SK-N-SH treated with all-trans-retinoic acid at 6 μM for 48 hours (cell line): ENCODE measurements at regions not wholly inside any gene's neighbourhood (a gene's known extent, or its start where the extent isn't known, plus 50 kb on each side); places are given as distances from the start of the nearest gene placed in this dataset.

ENCODE experiments used
- ATAC-seq: fragments of 200-7000 bp; cut with Tn5 transposase; 3 replicates; pipeline ENCODE4 v1.9.1; 2020; ENCODE audit warnings: mild to moderate bottlenecking, moderate library complexity
- ARNTL ChIP-seq: fragments of 450-650 bp; formaldehyde crosslinking; IDR thresholded peaks from 2 replicates; pipeline ENCODE4 v1.5.0; 2020; ENCODE audit warnings: low read depth, mild to moderate bottlenecking, moderate library complexity, borderline replicate concordance
- BACH2 ChIP-seq: fragments of 250-450 bp; sonication (Bioruptor Pico); IDR thresholded peaks from 2 replicates; pipeline ENCODE4 v1.9.0; 2021; ENCODE audit warnings: mild to moderate bottlenecking, borderline replicate concordance
- CREB5 ChIP-seq: fragments of 250-450 bp; sonication (Bioruptor Pico); IDR thresholded peaks from 2 replicates; pipeline ENCODE4 v1.5.1; 2020; ENCODE audit warnings: low read depth, mild to moderate bottlenecking, moderate library complexity
- CSDC2 ChIP-seq: fragments of 250-450 bp; sonication (Bioruptor Pico); IDR thresholded peaks from 2 replicates; pipeline ENCODE4 v1.5.0; 2020; ENCODE audit warnings: mild to moderate bottlenecking, moderate library complexity
- CSRNP3 ChIP-seq: fragments of 250-450 bp; sonication (Bioruptor Pico); IDR thresholded peaks from 2 replicates; pipeline ENCODE4 v1.5.1; 2021; ENCODE audit warnings: mild to moderate bottlenecking, moderate library complexity
- ESRRG ChIP-seq: fragments of 250-450 bp; sonication (Bioruptor Pico); IDR thresholded peaks from 2 replicates; pipeline ENCODE4 v1.6.1; 2021; ENCODE audit warnings: mild to moderate bottlenecking
- GLIS3 ChIP-seq: fragments of 250-450 bp; sonication (Bioruptor Pico); IDR thresholded peaks from 2 replicates; pipeline ENCODE4 v1.5.0; 2020; ENCODE audit warnings: mild to moderate bottlenecking, moderate library complexity
- ISL1 ChIP-seq: fragments of 250-450 bp; sonication (Bioruptor Pico); IDR thresholded peaks from 2 replicates; pipeline ENCODE4 v2.1.2; 2022; ENCODE audit warnings: mild to moderate bottlenecking, moderate library complexity
- OSR1 ChIP-seq: fragments of 250-450 bp; sonication (Bioruptor Pico); IDR thresholded peaks from 2 replicates; pipeline ENCODE4 v1.8.0; 2022; ENCODE audit warnings: moderate library complexity, mild to moderate bottlenecking, inconsistent platforms
- PATZ1 ChIP-seq: fragments of 250-450 bp; sonication (Bioruptor Pico); IDR thresholded peaks from 2 replicates; pipeline ENCODE4 v1.8.0; 2020; ENCODE audit warnings: mild to moderate bottlenecking, moderate library complexity, borderline replicate concordance
- PPARA ChIP-seq: fragments of 250-450 bp; sonication (Bioruptor Pico); IDR thresholded peaks from 2 replicates; pipeline ENCODE4 v1.5.0; 2020; ENCODE audit warnings: mild to moderate bottlenecking, borderline replicate concordance
- RARB ChIP-seq: fragments of 250-450 bp; sonication (Bioruptor Pico); IDR thresholded peaks from 2 replicates; pipeline ENCODE4 v1.8.0; 2021; ENCODE audit warnings: mild to moderate bottlenecking, moderate library complexity
- SNAI2 ChIP-seq: fragments of 250-450 bp; sonication (Bioruptor Pico); IDR thresholded peaks from 2 replicates; pipeline ENCODE4 v1.5.0; 2020; ENCODE audit warnings: mild to moderate bottlenecking, moderate library complexity
- TCF4 ChIP-seq: fragments of 250-450 bp; sonication (Bioruptor Pico); IDR thresholded peaks from 2 replicates; pipeline ENCODE4 v1.8.0; 2021; ENCODE audit warnings: mild to moderate bottlenecking, moderate library complexity, borderline replicate concordance
- TOX ChIP-seq: fragments of 250-450 bp; sonication (Bioruptor Pico); IDR thresholded peaks from 2 replicates; pipeline ENCODE4 v1.8.0; 2021; ENCODE audit warnings: mild to moderate bottlenecking, moderate library complexity, borderline replicate concordance
- TSHZ2 ChIP-seq: fragments of 250-450 bp; sonication (Bioruptor Pico); IDR thresholded peaks from 2 replicates; pipeline ENCODE4 v1.5.0; 2020; ENCODE audit warnings: mild to moderate bottlenecking, moderate library complexity
- ZC3H10 ChIP-seq: fragments of 250-450 bp; sonication (Bioruptor Pico); IDR thresholded peaks from 2 replicates; pipeline ENCODE4 v1.5.1; 2021; ENCODE audit warnings: mild to moderate bottlenecking, moderate library complexity
- ZFP3 ChIP-seq: fragments of 250-450 bp; sonication (Bioruptor Pico); IDR thresholded peaks from 2 replicates; pipeline ENCODE4 v1.5.0; 2020; ENCODE audit warnings: mild to moderate bottlenecking, moderate library complexity
- ZFP30 ChIP-seq: fragments of 450-650 bp; formaldehyde crosslinking; IDR thresholded peaks from 2 replicates; pipeline ENCODE4 v1.5.0; 2022; ENCODE audit warnings: mild to moderate bottlenecking, moderate library complexity
- ZNF565 ChIP-seq: fragments of 450-650 bp; formaldehyde crosslinking; conservative IDR thresholded peaks from 2 replicates; pipeline ENCODE4 v1.5.0; 2020; ENCODE audit warnings: low read depth, mild to moderate bottlenecking, moderate library complexity
- ZNF70 ChIP-seq: fragments of 450-650 bp; formaldehyde crosslinking; IDR thresholded peaks from 2 replicates; pipeline ENCODE4 v1.5.0; 2020; ENCODE audit warnings: mild to moderate bottlenecking, moderate library complexity
- ZNF8 ChIP-seq: fragments of 450-650 bp; formaldehyde crosslinking; IDR thresholded peaks from 2 replicates; pipeline ENCODE4 v1.5.0; 2020; ENCODE audit warnings: mild to moderate bottlenecking, moderate library complexity

- TF ChIP-seq CSRNP3 (CRISPR knock-in tag) = no peak
- TF ChIP-seq CSDC2 = no peak
- no peak for TF ChIP-seq SNAI2 (CRISPR knock-in tag)
- no peak; the same call in 1 of the 2 replicates for TF ChIP-seq RARB (CRISPR knock-in tag)
- 0 out of 2 replicates have a peak, but pooled peaks have one; percentile 25 for TF ChIP-seq GLIS3 (CRISPR knock-in tag)
- TF ChIP-seq, all 23 proteins: peak for 6
Observed at GRCh38 chr16:64440421-64440831, 681.4 kb downstream of the CDH11 start (continued).

GRCh38 chr16:64440005-64440404 is 681.9 kb downstream of the CDH11 start:
- no peak; the same call in 1 of the 3 replicates for ATAC-seq
- TF ChIP-seq RARB (CRISPR knock-in tag) (no peak), ZNF8 (CRISPR knock-in tag) (no peak), OSR1 (CRISPR knock-in tag) (no peak), TCF4 (no peak), ZNF70 (CRISPR knock-in tag) (no peak), PATZ1 (CRISPR knock-in tag) (no peak), PPARA (CRISPR knock-in tag) (no peak), CSRNP3 (CRISPR knock-in tag) (no peak), ESRRG (no peak), TSHZ2 (CRISPR knock-in tag) (no peak), GLIS3 (CRISPR knock-in tag) (no peak), ZFP3 (CRISPR knock-in tag) (no peak), TOX (CRISPR knock-in tag) (no peak), SNAI2 (CRISPR knock-in tag) (no peak), BACH2 (no peak), ISL1 (no peak), ZC3H10 (CRISPR knock-in tag) (no peak), ZNF565 (CRISPR knock-in tag) (no peak)

- no peak for ATAC-seq
- no peak for TF ChIP-seq RARB (CRISPR knock-in tag)
- TF ChIP-seq CREB5 (CRISPR knock-in tag) = no peak
- peak; percentile 76 for TF ChIP-seq TCF4
- TF ChIP-seq ZNF565 (CRISPR knock-in tag) = no peak
- TF ChIP-seq ZNF8 (CRISPR knock-in tag) = no peak
- TF ChIP-seq OSR1 (CRISPR knock-in tag) = no peak
- TF ChIP-seq TSHZ2 (CRISPR knock-in tag) = peak; percentile 73; the same call in 1 of the 2 replicates
- TF ChIP-seq PPARA (CRISPR knock-in tag) = no peak
- TF ChIP-seq ISL1 = peak; percentile 59
- TF ChIP-seq ZC3H10 (CRISPR knock-in tag) = no peak
- no peak for TF ChIP-seq CSRNP3 (CRISPR knock-in tag)
- no peak for TF ChIP-seq ZFP30 (CRISPR knock-in tag)
- TF ChIP-seq ARNTL (CRISPR knock-in tag) = no peak
- peak; percentile 48; the same call in 1 of the 2 replicates for TF ChIP-seq SNAI2 (CRISPR knock-in tag)
- no peak for TF ChIP-seq GLIS3 (CRISPR knock-in tag)
- no peak for TF ChIP-seq CSDC2
Observed at GRCh38 chr16:64437706-64438324, 684.0 kb downstream of the CDH11 start.
